SK-N-SH (cell line): ENCODE measurements at regions not wholly inside any gene's neighbourhood (a gene's known extent, or its start where the extent isn't known, plus 50 kb on each side); places are given as distances from the start of the nearest gene placed in this dataset.

Source experiments
- CHD2 ChIP-seq: fragments of 150-350 bp; IDR thresholded peaks from 2 replicates; pipeline ENCODE4 v1.6.1; 2018; ENCODE audit warnings: low read length; ENCODE audit not compliant: partially characterized antibody
- EP300 ChIP-seq, 2 experiments: IDR thresholded peaks; 2 replicates each; pipeline versions ENCODE4 v1.4.0 to v1.6.1; 2012; ENCODE audit warnings: borderline replicate concordance in 1 of 2, low read depth in 1 of 2, low read length in 1 of 2
- EZH2phosphoT487 ChIP-seq: fragments of 200-600 bp; sonication (generic); IDR thresholded peaks from 2 replicates; pipeline ENCODE4 v1.6.1; 2017; ENCODE audit warnings: low read depth, mixed run types, mild to moderate bottlenecking, antibody characterized with exemption, moderate library complexity, borderline replicate concordance
- FOSL2 ChIP-seq: IDR thresholded peaks from 2 replicates; pipeline ENCODE4 v1.4.0; 2012; ENCODE audit warnings: low read depth, mild to moderate bottlenecking, moderate library complexity, borderline replicate concordance
- MAX ChIP-seq: IDR thresholded peaks from 2 replicates; pipeline ENCODE4 v1.4.0; 2012; ENCODE audit warnings: low read depth
- MXI1 ChIP-seq: IDR thresholded peaks from 2 replicates; pipeline ENCODE4 v1.6.1; 2012; ENCODE audit warnings: mild to moderate bottlenecking, low read depth, low read length, improper control_type of control experiment
- SMC3 ChIP-seq: IDR thresholded peaks from 2 replicates; pipeline ENCODE4 v1.6.1; 2012; ENCODE audit warnings: low read depth, low read length, improper control_type of control experiment
- TF ChIP-seq, protein P1 (sequence below): IDR thresholded peaks from 2 replicates; pipeline ENCODE4 v1.6.1; 2012; ENCODE audit warnings: mild to moderate bottlenecking, low read depth, low read length, moderate library complexity
- TF ChIP-seq, protein P2 (sequence below): fragments of 200-600 bp; sonication (generic); IDR thresholded peaks from 2 replicates; pipeline ENCODE4 v1.6.1; 2017; ENCODE audit warnings: antibody characterized with exemption, mild to moderate bottlenecking, moderate library complexity

DNA sequence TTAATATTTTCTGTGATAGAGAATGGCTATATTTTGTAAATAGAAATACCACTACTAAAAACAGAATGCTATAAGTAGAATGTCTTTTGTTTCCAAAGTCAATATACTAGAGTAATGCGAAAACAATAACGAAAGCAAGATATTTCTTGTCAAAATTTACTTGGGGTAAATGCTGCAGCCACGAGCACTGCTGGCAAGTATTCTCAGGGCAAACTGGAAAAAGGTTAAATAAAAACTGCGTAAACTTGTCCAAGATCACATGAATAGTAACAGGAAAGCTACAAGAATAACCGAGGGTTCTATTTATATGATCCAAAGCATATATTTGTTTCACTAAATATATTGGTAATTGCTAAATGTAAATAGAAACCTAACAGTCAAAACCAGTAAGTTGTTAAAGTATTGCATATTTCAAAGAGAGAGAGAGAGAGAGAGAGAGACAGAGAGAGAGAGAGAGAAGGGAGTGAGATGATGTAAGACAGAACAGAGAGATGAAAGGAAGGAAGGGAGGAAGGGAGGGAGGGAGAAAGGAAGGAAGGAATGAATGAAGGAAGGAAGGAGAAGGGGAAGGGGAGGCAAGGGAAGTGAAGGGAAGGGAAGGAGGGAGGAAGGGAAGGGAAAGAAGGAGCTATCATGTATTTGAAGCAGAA, 231.7 kb downstream of the KCNC2 start:
- TF ChIP-seq EP300 (IDR thresholded peaks at IDR 0.05; ENCODE audit: borderline replicate concordance in 1 of 2, low read depth in 1 of 2, low read length in 1 of 2): no peak
- TF ChIP-seq, protein P1, sequence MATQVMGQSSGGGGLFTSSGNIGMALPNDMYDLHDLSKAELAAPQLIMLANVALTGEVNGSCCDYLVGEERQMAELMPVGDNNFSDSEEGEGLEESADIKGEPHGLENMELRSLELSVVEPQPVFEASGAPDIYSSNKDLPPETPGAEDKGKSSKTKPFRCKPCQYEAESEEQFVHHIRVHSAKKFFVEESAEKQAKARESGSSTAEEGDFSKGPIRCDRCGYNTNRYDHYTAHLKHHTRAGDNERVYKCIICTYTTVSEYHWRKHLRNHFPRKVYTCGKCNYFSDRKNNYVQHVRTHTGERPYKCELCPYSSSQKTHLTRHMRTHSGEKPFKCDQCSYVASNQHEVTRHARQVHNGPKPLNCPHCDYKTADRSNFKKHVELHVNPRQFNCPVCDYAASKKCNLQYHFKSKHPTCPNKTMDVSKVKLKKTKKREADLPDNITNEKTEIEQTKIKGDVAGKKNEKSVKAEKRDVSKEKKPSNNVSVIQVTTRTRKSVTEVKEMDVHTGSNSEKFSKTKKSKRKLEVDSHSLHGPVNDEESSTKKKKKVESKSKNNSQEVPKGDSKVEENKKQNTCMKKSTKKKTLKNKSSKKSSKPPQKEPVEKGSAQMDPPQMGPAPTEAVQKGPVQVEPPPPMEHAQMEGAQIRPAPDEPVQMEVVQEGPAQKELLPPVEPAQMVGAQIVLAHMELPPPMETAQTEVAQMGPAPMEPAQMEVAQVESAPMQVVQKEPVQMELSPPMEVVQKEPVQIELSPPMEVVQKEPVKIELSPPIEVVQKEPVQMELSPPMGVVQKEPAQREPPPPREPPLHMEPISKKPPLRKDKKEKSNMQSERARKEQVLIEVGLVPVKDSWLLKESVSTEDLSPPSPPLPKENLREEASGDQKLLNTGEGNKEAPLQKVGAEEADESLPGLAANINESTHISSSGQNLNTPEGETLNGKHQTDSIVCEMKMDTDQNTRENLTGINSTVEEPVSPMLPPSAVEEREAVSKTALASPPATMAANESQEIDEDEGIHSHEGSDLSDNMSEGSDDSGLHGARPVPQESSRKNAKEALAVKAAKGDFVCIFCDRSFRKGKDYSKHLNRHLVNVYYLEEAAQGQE: no peak
- no peak for TF ChIP-seq CHD2
- TF ChIP-seq, protein P2, sequence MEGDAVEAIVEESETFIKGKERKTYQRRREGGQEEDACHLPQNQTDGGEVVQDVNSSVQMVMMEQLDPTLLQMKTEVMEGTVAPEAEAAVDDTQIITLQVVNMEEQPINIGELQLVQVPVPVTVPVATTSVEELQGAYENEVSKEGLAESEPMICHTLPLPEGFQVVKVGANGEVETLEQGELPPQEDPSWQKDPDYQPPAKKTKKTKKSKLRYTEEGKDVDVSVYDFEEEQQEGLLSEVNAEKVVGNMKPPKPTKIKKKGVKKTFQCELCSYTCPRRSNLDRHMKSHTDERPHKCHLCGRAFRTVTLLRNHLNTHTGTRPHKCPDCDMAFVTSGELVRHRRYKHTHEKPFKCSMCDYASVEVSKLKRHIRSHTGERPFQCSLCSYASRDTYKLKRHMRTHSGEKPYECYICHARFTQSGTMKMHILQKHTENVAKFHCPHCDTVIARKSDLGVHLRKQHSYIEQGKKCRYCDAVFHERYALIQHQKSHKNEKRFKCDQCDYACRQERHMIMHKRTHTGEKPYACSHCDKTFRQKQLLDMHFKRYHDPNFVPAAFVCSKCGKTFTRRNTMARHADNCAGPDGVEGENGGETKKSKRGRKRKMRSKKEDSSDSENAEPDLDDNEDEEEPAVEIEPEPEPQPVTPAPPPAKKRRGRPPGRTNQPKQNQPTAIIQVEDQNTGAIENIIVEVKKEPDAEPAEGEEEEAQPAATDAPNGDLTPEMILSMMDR: no peak
- TF ChIP-seq SMC3: no peak
- TF ChIP-seq FOSL2: no peak
- no peak for TF ChIP-seq MAX
- no peak for TF ChIP-seq EZH2phosphoT487
- no peak for TF ChIP-seq MXI1
